ENCODE measurements at regions not wholly inside any gene's neighbourhood (a gene's known extent, or its start where the extent isn't known, plus 50 kb on each side); places are given as distances from the start of the nearest gene placed in this dataset.

DNA sequence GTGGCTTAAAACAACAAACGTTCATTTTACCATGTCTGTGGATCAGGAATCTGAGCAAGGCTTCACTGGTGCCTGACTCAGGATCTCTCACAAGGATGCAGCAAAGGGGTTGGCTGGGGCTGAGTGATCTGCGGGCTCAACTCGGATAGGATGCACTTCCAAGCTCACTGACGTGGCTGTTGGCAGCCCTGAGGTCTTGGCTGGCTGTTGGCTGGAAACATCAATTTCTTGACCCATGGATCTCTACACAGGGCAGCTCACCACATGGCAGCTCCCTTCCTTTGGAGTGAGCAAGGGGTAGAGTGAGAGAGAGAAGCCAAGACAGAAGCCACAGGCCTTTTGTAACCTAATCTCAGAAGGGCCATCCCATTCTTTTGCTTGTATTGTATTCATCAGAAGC is 202.1 kb downstream of the NXNL2 start:
- DNase-seq = no peak

- no peak for DNase-seq
Observed at GRCh38 chr9:88737876-88738275, 202.9 kb downstream of the NXNL2 start.

DNA sequence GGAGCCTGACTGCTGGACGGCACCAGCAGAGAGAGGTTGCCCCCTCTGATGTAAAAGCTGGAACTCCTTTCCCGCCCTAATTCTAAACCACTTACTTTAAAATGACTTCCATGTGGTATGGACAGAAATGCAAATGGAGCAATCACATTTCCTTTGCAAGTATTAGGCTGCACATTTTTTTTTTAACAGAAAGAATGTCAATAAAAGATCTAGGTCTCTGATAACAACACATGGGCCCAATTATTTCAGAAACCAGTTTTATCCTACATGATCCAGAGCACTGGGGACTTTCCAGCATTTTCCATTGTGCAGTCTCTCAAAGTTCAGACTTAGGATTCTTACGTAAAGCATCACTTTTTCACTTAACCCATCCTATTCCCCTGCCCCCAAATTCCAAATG is 203.7 kb downstream of the NXNL2 start:
- peak; percentile 77 for DNase-seq

- no peak for DNase-seq
Observed at GRCh38 chr9:88739373-88739772, 204.4 kb downstream of the NXNL2 start.

DNA sequence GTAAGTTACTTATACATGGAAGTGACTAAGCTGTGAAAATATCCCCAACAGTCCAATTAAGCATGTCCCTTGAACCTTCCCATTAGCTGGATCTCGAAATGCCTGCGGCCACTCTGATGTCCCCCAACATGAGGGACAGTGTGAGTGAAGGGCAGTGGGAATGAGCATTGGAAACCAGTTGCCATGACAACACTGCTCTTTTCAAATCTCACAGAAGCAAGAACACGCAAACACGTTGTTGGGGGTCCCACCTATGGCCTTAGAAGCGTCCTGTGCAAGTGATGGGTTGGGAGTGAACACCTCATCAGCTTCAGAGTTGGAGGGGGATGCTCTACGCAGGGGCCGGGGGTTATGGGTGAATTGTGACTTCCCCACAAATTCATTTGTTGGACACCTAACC is 205.9 kb downstream of the NXNL2 start:
- no peak for DNase-seq

- no peak for DNase-seq
Observed at GRCh38 chr9:88741335-88741734, 206.4 kb downstream of the NXNL2 start.

GRCh38 chr9:88742483-88742882 is 207.5 kb downstream of the NXNL2 start:
- no peak for DNase-seq

DNA sequence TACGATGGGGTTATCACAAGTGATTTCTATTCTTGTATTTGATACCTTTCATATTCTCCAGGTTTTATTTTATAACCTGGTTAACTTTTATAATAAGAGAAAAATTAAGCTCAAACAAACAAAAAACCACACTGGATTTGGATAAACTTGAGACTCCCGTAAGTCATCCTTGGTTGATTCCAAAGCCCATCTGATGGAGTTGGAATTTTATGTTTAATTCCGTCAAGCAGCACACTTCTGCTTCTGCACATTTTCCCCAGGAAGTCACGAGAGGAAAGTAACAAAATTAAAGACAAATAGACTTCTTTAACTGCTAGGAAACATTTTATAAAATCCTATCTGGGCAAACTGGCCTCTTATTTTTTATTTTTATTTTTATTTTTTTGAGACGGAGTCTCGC is 207.9 kb downstream of the NXNL2 start:
- DNase-seq = no peak

GRCh38 chr9:88745276-88746001 is 210.5 kb downstream of the NXNL2 start:
- DNase-seq = peak; percentile 70

DNA sequence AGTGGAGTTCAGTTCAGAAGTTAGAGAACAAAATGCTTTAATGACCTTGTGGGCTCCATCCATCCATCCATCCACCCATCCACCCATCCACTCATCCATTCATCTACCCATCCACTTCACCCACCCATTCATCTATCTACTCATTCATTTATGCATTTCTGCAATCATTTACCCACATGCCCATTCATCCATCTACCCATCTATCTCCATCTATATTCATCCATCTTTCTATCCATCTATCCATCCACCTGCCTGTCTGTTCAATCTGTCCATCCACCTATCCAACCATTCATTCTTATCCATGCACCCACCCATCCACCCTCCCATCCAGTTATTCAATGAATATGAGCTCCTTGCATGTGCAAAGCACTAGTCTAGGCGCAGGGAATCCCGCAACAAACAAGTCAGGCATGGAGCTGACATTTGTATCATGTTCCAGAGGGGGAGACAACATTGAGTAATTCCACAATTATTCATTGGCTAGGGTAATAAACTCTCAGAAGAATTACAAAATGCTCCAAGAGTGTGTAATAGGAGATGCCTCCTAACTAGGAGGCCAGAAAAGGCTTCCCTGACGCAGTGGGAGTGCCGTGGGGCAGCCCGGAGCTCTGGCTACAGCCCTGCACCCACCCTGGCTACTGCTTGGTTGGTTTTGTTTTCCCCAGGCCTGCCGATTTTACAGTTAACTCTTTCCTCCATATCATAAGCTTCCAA is 211.2 kb downstream of the NXNL2 start:
- DNase-seq = no peak

DNA sequence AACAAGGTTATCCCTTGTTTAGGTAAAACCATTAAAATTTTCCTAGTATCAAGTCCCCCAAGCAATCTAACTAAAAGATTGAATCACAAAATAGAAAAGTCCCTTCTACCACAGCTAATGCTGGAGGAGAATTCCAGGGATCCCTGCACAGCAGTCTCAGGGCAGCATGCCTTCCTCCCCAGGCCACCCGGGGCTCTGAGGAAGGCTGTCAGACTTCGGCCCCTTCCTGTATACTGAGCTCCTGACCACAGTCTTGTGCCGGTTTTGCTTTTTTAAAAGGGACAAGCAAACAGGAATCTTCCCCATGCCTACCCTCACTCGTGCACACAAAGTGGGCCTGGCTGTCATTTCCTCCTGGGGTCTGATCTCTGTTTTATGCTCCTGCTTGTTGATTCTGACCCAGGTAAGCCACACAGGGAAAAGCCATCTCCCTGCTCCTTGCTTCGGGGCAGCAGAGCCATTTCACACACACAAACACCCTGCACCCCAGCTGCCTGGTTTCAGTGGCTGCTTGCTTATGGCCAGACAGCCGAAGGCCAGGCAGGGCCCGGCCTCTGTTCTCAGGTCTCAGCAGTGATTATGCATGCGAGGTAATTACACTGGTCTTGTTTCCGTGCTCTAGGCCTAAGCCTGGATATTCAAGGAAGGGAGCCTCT is 211.9 kb downstream of the NXNL2 start:
- no peak for DNase-seq

GRCh38 chr9:88747768-88748167 is 212.8 kb downstream of the NXNL2 start:
- DNase-seq = peak; percentile 47

DNA sequence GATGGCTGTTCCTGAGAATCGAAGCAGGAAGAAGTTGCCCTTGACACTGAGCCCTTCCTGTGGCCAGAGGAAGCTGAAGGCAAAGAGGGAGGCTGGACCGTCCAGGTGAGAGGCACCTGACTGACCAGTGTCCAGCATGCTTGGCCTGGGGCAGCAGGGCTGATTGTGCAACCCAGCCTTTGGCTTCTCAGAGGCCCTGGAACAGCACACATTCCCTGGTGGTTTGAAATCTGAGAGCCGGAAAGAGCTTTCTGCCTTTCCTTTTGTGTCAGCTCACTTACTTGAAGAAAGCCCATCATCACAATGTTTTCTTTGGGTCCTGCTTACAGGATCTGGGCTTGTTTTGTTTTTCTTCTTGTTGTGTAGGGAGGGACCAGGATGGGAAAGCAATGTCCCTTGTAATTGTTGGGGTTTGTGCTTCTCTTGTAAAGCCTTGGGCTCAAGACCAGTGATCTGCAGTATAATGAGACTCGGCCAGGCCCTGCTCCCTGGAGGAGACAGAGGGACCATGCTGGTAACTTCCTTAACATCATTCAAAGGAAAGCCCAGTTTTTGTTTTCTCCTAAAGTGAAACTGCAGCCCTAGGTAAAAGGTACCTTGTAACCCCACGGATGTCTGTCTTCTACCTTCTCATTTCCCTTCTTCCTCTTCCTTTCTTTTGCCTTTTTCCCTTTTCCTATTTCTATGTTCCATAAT is 213.7 kb downstream of the NXNL2 start:
- no peak for DNase-seq

DNA sequence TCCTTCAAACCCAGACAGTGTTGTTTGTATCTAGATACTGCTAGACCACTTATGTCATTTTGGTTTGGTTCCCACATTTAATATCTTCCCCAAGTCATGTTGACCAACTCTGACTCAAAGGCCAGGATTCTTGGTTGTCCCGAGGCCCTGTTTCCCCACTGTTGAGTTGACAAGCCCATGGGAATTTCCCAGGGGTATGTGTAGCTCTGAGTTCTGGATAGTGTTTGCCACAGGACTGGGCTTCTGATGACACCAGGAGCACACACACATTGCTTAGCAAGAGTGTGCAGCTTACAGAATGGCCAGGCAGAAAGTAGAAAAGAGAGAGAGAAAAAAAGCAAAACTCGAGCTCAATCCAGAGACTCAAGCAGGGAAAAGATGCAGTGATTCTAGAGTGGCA is 214.4 kb downstream of the NXNL2 start:
- DNase-seq = no peak

DNA sequence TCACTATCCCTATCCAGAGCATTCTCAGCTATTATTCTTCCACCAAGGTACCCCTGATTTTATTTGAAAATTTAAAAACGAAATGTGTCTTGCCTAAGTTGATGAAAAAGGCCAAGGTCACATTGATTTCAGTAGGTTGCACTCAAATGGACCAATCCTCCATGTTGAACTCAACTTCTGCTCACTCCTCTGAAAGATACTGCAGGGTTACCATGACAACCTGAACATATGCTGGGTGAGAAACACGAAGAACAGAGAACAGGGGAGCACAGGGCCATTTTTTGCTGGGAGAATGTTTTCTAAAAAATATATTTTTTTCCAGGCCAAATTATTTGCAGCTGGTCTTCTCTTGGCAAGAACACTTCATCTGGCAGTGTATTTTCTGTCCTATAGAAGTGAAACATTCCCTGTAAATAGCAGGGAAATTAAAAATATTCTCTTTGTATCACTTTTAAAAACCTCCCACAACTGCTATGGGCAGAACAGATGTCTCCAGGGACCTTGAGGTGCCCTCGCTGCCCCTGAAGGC is 215.9 kb downstream of the NXNL2 start:
- DNase-seq = no peak

- no peak for DNase-seq
Observed at GRCh38 chr9:88751781-88752180, 216.8 kb downstream of the NXNL2 start.

- DNase-seq = peak; percentile 83
Observed at GRCh38 chr9:88753691-88754367, 218.9 kb downstream of the NXNL2 start.

- no peak for DNase-seq
Observed at GRCh38 chr9:88754452-88754851, 219.5 kb downstream of the NXNL2 start.

DNA sequence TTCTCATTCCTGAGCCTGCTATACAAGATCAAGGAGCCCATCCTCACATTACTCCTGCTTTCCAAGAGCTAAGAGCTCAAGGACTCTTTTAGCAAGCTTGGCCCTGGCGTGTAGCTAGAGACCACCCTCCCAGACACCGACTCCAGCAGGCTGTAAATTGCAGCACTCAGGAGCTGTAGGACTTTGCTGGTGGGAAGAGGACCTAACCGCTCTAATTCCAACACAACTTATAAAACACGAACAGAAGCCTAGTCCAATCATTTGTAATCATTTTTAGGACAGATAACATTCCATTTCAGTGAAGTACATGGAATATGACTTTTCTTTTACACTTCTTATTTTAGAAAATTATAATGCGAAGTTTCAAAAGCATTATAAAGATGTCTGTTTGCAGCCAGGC is 219.9 kb downstream of the NXNL2 start:
- DNase-seq = no peak

DNA sequence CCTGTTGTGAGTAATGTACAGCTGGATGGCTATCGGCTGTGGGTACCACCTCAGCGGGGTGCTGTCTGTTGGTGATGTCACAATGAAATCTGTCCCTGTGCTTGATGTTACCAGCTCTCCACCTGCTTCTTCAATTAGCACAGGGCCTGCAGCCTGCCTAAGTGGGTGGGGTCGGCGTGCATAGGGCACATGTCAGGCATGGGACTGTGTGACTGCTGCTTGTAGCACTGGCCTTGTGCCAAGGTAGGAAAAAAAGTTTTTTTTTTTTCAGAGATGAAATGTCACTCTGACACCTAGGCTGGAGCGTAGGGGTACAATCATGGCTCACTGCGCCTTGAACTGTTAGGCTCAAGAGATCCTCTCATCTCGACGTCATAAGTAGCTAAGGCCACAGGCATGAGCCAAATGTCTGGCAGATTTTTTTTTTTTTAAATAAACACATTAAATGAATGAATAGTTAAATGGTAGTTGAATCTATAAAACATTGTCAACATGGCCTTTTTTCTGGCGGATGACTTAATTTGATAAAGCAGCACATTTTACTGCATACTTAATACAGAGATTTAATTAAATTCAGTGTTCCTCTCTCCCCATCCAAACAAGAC is 222.5 kb downstream of the NXNL2 start:
- peak; percentile 53 for DNase-seq

GRCh38 chr9:88759364-88759763 is 224.4 kb downstream of the NXNL2 start:
- DNase-seq = no peak

All from eye (tissue), 1 donor.